ENCODE measurements at regions not wholly inside any gene's neighbourhood (a gene's known extent, or its start where the extent isn't known, plus 50 kb on each side); places are given as distances from the start of the nearest gene placed in this dataset.
"Not testable (repeated sequence)": the region's sequence is repeated elsewhere in the genome, so short reads cannot be mapped to it uniquely, and the experiment has no call there.

GRCh38 chr4:3605491-3605890, 73.3 kb upstream of the LRPAP1 start:
- Histone ChIP-seq H3K79me2 (ENCODE audit: control insufficient read depth, insufficient read depth, low read length) (no peaks in the 10 kb centered on the region), H3K9me1 (replicated peaks; ENCODE audit: control insufficient read depth, extremely low read depth, insufficient read depth, low read length) (no peaks in the 10 kb centered on the region), H4K20me1 (replicated peaks; ENCODE audit: control insufficient read depth, extremely low read depth, insufficient read depth, low read length) (no peaks in the 10 kb centered on the region), H3K4me1 (ENCODE audit: control insufficient read depth, extremely low read depth, insufficient read depth, low read length) (no peaks in the 10 kb centered on the region), H3K9ac (replicated peaks; ENCODE audit: extremely low read depth, insufficient read depth, low read length) (no peak overlapping the region), H3K4me2 (ENCODE audit: insufficient read depth, low read length) (no peak overlapping the region), H3K27ac (ENCODE audit: insufficient read depth, low read depth, low read length) (no peak overlapping the region), H2AFZ (ENCODE audit: low read depth, low read length) (no peak overlapping the region), H3K27me3 (ENCODE audit: control insufficient read depth in 2 of 2, insufficient read depth in 2 of 2, low read length in 2 of 2) (no peaks in the 10 kb centered on the region), H3K9me3 (replicated peaks; ENCODE audit: control insufficient read depth, insufficient read depth, low read length) (no peaks in the 10 kb centered on the region), H3K36me3 (ENCODE audit: control insufficient read depth in 2 of 2, extremely low read depth in 1 of 2, insufficient read depth in 2 of 2, low read length in 2 of 2) (no peaks in the 10 kb centered on the region), H3K4me3 (replicated peaks in 1 of 3; ENCODE audit: insufficient read depth in 1 of 3, low read depth in 1 of 3, low read length in 3 of 3) (no peak overlapping the region)
- BruUV-seq (replicated peaks) = no TSS peak
- TF ChIP-seq GATA2 (IDR thresholded peaks at IDR 0.05; ENCODE audit: insufficient read depth, insufficient read length, low read depth, low read length) (no peak), POLR2AphosphoS5 (IDR thresholded peaks at IDR 0.05; ENCODE audit: insufficient read depth, low read depth, low read length) (no peak), FOS (IDR thresholded peaks at IDR 0.05; ENCODE audit: borderline replicate concordance, insufficient read depth, low read length) (no peak), MAX (IDR thresholded peaks at IDR 0.05; ENCODE audit: insufficient read depth, insufficient read length) (no peak), MYC (IDR thresholded peaks at IDR 0.05; ENCODE audit: low read depth, low read length) (no peak), EZH2 (IDR thresholded peaks at IDR 0.05; ENCODE audit: borderline replicate concordance, low read depth, low read length, severe bottlenecking) (no peak), POLR2A (IDR thresholded peaks at IDR 0.05; ENCODE audit: low read depth, low read length) (no peak), CTCF (IDR thresholded peaks at IDR 0.05; ENCODE audit: extremely low read depth in 1 of 2, insufficient read depth in 1 of 2, low read depth in 1 of 2, low read length in 2 of 2) (no peak), JUN (IDR thresholded peaks at IDR 0.05; ENCODE audit: borderline replicate concordance, insufficient read depth, insufficient read length, low read depth) (no peak)
- no peak for DNase-seq (ENCODE audit: low read depth, low spot score)
- dilution Hi-C loops (cut with MboI; ENCODE audit: extremely low pct_ligation_motif_present, low sequenced_read_pairs) (no loop called here), intact Hi-C loops (cut with micrococcal nuclease) (no loop called here)
- ChIA-PET CTCF (no interaction called here), POLR2A (no interaction called here)
- no peak for FAIRE-seq

- H2AFZ ChIP-seq (ENCODE audit: low read depth, low read length); H3K9ac ChIP-seq (replicated peaks; ENCODE audit: extremely low read depth, insufficient read depth, low read length); H4K20me1 ChIP-seq (replicated peaks; ENCODE audit: control insufficient read depth, extremely low read depth, insufficient read depth, low read length); FAIRE-seq; H3K27ac ChIP-seq (ENCODE audit: insufficient read depth, low read depth, low read length); H3K27me3 ChIP-seq (ENCODE audit: control insufficient read depth in 2 of 2, insufficient read depth in 2 of 2, low read length in 2 of 2); POLR2A ChIA-PET; H3K36me3 ChIP-seq (ENCODE audit: control insufficient read depth in 2 of 2, extremely low read depth in 1 of 2, insufficient read depth in 2 of 2, low read length in 2 of 2); H3K9me1 ChIP-seq (replicated peaks; ENCODE audit: control insufficient read depth, extremely low read depth, insufficient read depth, low read length); H3K4me1 ChIP-seq (ENCODE audit: control insufficient read depth, extremely low read depth, insufficient read depth, low read length); dilution Hi-C loops (cut with MboI; ENCODE audit: extremely low pct_ligation_motif_present, low sequenced_read_pairs); BruUV-seq (replicated peaks); H3K9me3 ChIP-seq (replicated peaks; ENCODE audit: control insufficient read depth, insufficient read depth, low read length); CTCF ChIA-PET; DNase-seq (ENCODE audit: low read depth, low spot score); H3K4me2 ChIP-seq (ENCODE audit: insufficient read depth, low read length); H3K79me2 ChIP-seq (ENCODE audit: control insufficient read depth, insufficient read depth, low read length); intact Hi-C loops (cut with micrococcal nuclease); H3K4me3 ChIP-seq (replicated peaks in 1 of 3; ENCODE audit: insufficient read depth in 1 of 3, low read depth in 1 of 3, low read length in 3 of 3): not testable (repeated sequence)
Measured at GRCh38 chr4:3602886-3603645, 70.8 kb upstream of the LRPAP1 start.

Data from endothelial cell of umbilical vein (primary cell).